Activated CD4-positive, alpha-beta T cell treated with anti-CD3 and anti-CD28 coated beads, Interleukin-2, amount 50 U/mL, for 48 hours (primary cell): ENCODE measurements at regions not wholly inside any gene's neighbourhood (a gene's known extent, or its start where the extent isn't known, plus 50 kb on each side); places are given as distances from the start of the nearest gene placed in this dataset.
"Not testable (repeated sequence)": the region's sequence is repeated elsewhere in the genome, so short reads cannot be mapped to it uniquely, and the experiment has no call there.

Experiments used
- DNase-seq, 2 experiments: peaks; one replicate each; pipeline ENCODE4 v3.0.0-alpha.2; 2020

DNA sequence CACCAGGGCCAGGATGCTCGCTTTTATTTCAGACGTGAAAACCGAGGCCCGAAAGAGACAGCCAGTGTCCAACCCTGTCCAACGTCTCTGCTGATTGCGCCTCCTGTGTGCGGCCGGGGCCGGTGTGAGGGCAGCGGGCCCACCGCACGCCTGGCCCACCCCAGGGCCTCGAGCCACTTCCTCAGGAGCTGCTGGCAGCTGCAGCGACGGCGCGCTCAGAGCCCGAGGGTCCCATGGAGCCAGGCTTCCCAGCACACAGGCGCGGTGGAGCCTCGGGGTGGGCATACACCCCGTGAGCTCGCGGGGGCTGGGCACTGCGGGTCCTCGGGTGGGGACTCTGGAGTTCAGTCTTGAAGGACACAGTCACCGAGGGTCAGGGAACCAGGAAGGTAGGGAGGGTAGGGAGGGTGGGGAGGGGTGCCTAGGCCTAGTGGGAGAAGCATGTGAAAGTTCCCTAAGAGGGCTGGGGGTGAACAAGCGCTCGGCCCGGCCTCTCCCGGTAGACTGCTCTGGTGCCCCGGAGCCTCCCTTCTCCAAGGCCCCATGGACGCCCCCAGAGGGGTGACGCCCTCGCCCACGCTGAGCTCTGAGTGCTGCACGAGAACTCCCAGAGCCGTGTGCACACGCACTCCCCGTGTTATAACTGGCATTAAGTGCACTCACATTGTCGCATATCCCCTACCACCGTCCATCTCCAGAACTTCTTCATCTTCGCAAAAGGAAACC lies 1547.2 kb downstream of the RPIA start:
- DNase-seq = not testable (repeated sequence)

DNA sequence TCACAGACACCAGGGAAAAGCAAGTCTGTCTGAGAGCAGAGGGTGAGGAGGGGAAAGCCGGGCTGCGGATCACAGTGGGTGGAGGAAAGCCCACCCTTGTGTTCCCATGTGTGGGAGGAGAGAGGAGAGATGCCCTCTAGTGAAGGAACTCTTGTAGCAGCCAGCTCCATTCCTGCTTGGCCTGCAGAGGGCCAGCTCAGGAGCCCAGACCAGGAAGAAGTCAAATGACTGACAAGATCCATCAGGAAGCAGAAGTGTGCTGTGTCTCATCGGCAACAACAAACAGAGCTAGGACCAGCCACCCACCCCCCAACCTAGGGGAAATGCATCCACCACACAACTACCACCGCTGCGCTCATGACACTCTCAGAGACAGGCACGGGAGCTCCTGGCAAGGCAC lies 1548.3 kb downstream of the RPIA start:
- DNase-seq = not testable (repeated sequence)

DNA sequence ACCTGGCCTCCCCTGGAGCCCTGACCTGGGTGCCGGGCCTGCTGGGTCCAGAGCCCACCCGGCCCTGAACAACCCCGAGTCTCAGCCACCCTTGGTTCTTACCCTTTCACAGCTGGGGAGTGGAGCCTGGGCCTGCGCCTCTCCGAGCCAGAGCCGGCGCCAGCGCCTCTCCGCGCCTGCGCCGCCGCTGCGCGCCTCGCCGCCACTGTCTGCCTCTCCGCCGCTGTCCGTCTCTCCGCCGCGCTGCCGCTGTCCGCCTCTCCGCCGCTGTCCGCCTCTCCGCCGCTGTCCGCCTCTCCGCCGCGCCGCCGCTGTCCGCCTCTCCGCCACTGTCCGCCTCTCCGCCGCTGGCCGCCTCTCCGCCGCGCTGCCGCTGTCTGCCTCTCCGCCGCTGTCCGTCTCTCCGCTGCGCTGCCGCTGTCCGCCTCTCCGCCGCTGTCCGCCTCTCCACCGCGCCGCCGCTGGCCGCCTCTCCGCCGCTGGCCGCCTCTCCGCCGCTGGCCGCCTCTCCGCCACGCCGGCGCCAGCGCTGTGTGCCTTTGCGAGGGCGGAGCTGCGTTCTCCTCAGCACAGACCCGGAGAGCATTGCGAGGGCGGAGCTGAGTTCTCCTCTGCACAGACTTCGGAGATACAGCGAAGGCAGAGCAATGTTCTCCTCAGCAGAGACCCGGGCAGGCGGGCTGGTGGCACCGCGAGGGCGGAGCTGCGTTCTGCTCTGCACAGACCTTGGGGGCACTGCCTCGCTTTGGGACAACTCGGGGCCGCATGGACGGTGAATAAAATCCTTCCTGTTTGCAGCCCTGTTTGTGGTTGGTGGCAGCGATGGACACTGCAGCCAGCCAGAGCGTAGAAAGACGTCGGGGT lies 1553.7 kb downstream of the RPIA start:
- DNase-seq = not testable (repeated sequence)

- not testable (repeated sequence) for DNase-seq
These were observed 1556.9 kb downstream of the RPIA start for GRCh38 chr2:90248400-90248799.

DNA sequence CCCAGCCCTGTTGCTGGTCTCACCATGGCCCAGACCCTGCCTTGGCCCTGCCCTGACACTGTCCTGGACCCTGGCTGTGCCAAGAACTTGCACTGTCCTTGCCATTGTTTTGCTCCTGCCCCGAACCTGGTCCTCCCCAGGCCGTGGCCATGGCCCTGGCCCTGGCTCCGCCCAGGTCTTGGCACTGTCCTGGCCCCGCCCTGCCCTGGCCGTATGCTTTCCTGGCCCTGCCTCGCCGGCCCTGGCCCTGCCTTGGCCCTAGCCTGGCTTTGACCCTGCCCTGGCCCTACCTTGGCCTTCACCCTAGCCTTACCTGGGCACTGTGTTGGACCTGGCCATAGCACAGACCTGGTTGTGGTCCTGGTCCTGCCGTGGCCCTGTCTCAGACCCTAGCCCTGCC lies 1558.9 kb downstream of the RPIA start:
- not testable (repeated sequence) for DNase-seq

DNA sequence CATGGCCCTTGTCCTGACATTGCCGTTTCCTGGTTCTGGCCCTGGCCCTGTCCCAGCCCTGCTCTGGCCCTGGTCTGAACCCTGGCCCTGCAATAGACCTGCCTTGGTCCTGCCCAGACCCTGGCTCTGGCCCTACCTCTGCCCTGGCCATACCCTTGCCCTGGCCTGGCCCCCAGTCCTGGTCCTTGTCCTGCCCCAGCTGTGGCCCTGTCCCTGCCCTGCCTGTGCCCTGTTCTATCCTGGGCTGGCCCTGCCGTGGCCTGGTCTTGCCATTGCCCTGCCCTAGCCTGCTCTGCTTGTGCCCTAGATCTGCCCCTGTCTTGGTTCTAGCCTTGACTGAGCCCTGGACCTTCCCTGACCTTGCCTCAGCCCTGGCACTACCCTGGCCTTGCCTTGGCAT lies 1560.1 kb downstream of the RPIA start:
- not testable (repeated sequence) for DNase-seq

GRCh38 chr2:90253306-90253705 lies 1561.8 kb downstream of the RPIA start:
- DNase-seq = not testable (repeated sequence)

GRCh38 chr2:90266888-90267287 lies 1575.4 kb downstream of the RPIA start:
- not testable (repeated sequence) for DNase-seq

- not testable (repeated sequence) for DNase-seq
These were observed 1596.3 kb downstream of the RPIA start for GRCh38 chr2:90287751-90288150.

GRCh38 chr2:90288396-90288795 lies 1596.9 kb downstream of the RPIA start:
- not testable (repeated sequence) for DNase-seq

- not testable (repeated sequence) for DNase-seq
These were observed 1598.0 kb downstream of the RPIA start for GRCh38 chr2:90289291-90289980.

- not testable (repeated sequence) for DNase-seq
These were observed 1599.2 kb downstream of the RPIA start for GRCh38 chr2:90290701-90291100.

GRCh38 chr2:90291168-90291883 lies 1599.9 kb downstream of the RPIA start:
- not testable (repeated sequence) for DNase-seq

DNA sequence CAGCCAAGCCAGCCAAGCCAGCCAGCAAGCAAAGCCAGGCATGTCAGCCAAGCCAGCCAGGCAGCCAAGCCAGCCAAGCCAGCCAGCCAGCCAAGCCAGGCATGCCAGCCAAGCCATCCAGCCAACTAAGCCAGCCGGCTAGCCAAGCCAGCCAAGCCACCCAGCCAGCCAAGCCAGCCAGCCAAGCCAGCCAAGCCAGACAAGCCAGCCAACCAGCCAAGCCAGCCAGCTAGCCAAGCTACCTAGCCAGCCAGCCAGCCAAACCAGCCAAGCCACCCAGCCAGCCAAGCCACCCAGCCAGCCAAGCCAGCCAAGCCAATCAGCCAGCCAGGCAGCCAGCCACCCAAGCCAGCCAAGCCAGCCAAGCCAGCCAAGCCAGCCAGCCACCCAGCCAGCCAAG lies 1600.5 kb downstream of the RPIA start:
- DNase-seq = not testable (repeated sequence)

GRCh38 chr2:90292451-90292850 lies 1601.0 kb downstream of the RPIA start:
- not testable (repeated sequence) for DNase-seq

GRCh38 chr2:90293224-90293623 lies 1601.8 kb downstream of the RPIA start:
- not testable (repeated sequence) for DNase-seq

- not testable (repeated sequence) for DNase-seq
These were observed 1602.3 kb downstream of the RPIA start for GRCh38 chr2:90293806-90294205.

DNA sequence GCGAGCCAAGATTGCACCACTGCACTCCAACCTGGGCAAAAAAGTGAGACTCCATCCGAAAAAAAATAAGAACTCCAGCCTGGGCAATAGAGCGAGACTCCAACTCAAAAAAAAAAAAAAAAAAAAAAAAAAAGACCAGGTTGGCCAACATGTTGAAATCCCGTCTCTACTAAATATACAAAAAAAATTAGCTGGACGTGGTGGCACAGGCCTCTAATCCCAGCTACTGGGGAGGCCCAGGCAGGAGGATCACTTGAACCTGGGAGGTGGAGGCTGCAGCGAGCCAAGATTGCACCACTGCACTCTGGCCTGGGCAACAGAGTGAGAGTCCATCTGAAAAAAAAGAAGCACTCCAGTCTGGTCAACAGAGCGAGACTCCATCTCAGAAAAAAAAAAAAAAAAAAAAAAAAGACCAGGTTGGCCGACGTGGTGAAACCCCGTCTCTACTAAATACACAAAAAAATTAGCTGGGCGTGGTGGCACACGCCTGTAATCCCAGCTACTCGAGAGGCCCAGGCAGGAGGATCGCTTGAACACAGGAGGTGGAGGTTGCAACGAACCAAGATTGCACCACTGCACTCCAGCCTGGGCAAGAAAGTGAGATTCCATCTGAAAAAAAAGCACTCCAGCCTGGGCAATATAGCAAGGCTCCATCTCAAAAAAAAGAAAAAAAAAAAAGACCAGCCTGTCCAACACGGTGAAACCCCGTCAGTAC lies 1603.7 kb downstream of the RPIA start:
- DNase-seq = not testable (repeated sequence)

DNA sequence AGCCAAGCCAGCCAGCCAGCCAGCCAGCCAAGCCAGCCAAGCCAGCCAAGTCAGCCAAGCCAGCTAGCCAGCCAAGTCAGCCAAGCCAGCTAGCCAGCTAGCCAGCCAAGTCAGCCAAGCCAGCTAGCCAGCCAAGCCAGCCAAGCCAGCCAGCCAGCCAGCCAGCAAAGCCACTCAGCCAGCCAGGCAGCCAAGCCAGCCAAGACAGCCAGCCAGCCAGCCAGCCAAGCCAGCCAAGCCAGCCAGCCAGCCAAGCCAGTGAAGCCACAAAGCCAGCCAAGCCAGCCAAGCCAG lies 1605.0 kb downstream of the RPIA start:
- DNase-seq = not testable (repeated sequence)

GRCh38 chr2:90297701-90298100 lies 1606.2 kb downstream of the RPIA start:
- not testable (repeated sequence) for DNase-seq

GRCh38 chr2:90298126-90298755 lies 1606.8 kb downstream of the RPIA start:
- DNase-seq = not testable (repeated sequence)

DNA sequence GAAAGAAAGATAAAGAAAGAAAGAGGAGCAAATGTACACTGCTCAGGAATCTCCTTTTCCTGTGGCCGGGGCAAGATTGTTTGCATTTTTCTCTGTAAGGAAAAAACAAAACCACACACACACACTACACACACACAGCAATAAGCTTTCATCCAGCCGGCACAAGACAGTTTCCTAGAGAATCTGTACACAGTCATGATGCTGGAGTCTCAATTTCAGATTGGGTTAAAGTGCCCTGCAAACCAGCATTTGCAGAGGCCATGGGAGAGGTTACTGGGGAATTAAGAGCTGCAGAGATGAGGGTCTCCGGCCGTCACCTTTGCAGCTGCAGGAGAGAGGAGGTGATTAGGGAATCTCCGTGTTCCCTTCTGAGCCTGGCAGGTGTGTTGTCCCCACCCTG lies 1607.5 kb downstream of the RPIA start:
- DNase-seq = not testable (repeated sequence)
